ENCODE measurements at regions not wholly inside any gene's neighbourhood (a gene's known extent, or its start where the extent isn't known, plus 50 kb on each side); places are given as distances from the start of the nearest gene placed in this dataset.

GRCh38 chr3:71956716-71957115, 171.8 kb upstream of the PROK2 start:
- no peak for DNase-seq (ENCODE audit: low spot score)
- no peaks in the 10 kb centered on the region for H3K36me3 ChIP-seq (ENCODE audit: insufficient read depth, low read length, poor library complexity, severe bottlenecking)
- H3K4me1 ChIP-seq (ENCODE audit: insufficient read depth, low read length, poor library complexity, severe bottlenecking): no peaks in the 10 kb centered on the region
- H3K4me3 ChIP-seq (ENCODE audit: low read depth, low read length, poor library complexity, severe bottlenecking): no peak overlapping the region
- H3K27ac ChIP-seq (ENCODE audit: low read depth, low read length, poor library complexity, severe bottlenecking): no peak overlapping the region
- no peaks in the 10 kb centered on the region for H3K9me3 ChIP-seq (ENCODE audit: low read depth, low read length, poor library complexity, severe bottlenecking)
- H3K27me3 ChIP-seq (replicated peaks; ENCODE audit: insufficient read depth, low read depth, low read length, poor library complexity): no peaks in the 10 kb centered on the region
- no TSS peak for BruUV-seq (replicated peaks)
- TF ChIP-seq EZH2 (IDR thresholded peaks at IDR 0.05; ENCODE audit: borderline replicate concordance, low read depth, low read length, poor library complexity, severe bottlenecking): no peak
- TF ChIP-seq, protein P1, sequence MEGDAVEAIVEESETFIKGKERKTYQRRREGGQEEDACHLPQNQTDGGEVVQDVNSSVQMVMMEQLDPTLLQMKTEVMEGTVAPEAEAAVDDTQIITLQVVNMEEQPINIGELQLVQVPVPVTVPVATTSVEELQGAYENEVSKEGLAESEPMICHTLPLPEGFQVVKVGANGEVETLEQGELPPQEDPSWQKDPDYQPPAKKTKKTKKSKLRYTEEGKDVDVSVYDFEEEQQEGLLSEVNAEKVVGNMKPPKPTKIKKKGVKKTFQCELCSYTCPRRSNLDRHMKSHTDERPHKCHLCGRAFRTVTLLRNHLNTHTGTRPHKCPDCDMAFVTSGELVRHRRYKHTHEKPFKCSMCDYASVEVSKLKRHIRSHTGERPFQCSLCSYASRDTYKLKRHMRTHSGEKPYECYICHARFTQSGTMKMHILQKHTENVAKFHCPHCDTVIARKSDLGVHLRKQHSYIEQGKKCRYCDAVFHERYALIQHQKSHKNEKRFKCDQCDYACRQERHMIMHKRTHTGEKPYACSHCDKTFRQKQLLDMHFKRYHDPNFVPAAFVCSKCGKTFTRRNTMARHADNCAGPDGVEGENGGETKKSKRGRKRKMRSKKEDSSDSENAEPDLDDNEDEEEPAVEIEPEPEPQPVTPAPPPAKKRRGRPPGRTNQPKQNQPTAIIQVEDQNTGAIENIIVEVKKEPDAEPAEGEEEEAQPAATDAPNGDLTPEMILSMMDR (conservative IDR thresholded peaks at IDR 0.05; ENCODE audit: low read depth, low read length): no peak
- CTCF ChIA-PET: no interaction called here
- intact Hi-C loops (cut with micrococcal nuclease; ENCODE audit: unreplicated experiment): no loop called here
- POLR2A ChIA-PET (ENCODE audit: low non-redundant PET): no interaction called here

- no peak overlapping the region for H3K4me3 ChIP-seq (ENCODE audit: low read depth, low read length, poor library complexity, severe bottlenecking)
- intact Hi-C loops (cut with micrococcal nuclease; ENCODE audit: unreplicated experiment): no loop called here
- H3K36me3 ChIP-seq (ENCODE audit: insufficient read depth, low read length, poor library complexity, severe bottlenecking): no peaks in the 10 kb centered on the region
- H3K27me3 ChIP-seq (replicated peaks; ENCODE audit: insufficient read depth, low read depth, low read length, poor library complexity): no peaks in the 10 kb centered on the region
- BruUV-seq (replicated peaks): no TSS peak
- POLR2A ChIA-PET (ENCODE audit: low non-redundant PET): interaction anchor here (0.7 kb wide), 1 partner anchor 114 kb away, joined by 4 read pairs; no protein-coding TSS in a partner anchor
- H3K4me1 ChIP-seq (ENCODE audit: insufficient read depth, low read length, poor library complexity, severe bottlenecking): no peaks in the 10 kb centered on the region
- no peak for DNase-seq (ENCODE audit: low spot score)
- H3K27ac ChIP-seq (ENCODE audit: low read depth, low read length, poor library complexity, severe bottlenecking): no peak overlapping the region
- CTCF ChIA-PET: interaction anchor here (0.7 kb wide), 1 partner anchor 765 kb away, joined by 3 read pairs; no protein-coding TSS in a partner anchor
- no peak for TF ChIP-seq EZH2 (IDR thresholded peaks at IDR 0.05; ENCODE audit: borderline replicate concordance, low read depth, low read length, poor library complexity, severe bottlenecking)
- TF ChIP-seq, protein P1 (conservative IDR thresholded peaks at IDR 0.05; ENCODE audit: low read depth, low read length): no peak
- H3K9me3 ChIP-seq (ENCODE audit: low read depth, low read length, poor library complexity, severe bottlenecking): no peaks in the 10 kb centered on the region
These were observed 171.1 kb upstream of the PROK2 start for GRCh38 chr3:71956069-71956340.

GRCh38 chr3:71955240-71956068, 170.5 kb upstream of the PROK2 start:
- Histone ChIP-seq H3K27me3 (replicated peaks; ENCODE audit: insufficient read depth, low read depth, low read length, poor library complexity) (no peaks in the 10 kb centered on the region), H3K9me3 (ENCODE audit: low read depth, low read length, poor library complexity, severe bottlenecking) (no peaks in the 10 kb centered on the region), H3K4me3 (ENCODE audit: low read depth, low read length, poor library complexity, severe bottlenecking) (no peak overlapping the region), H3K36me3 (ENCODE audit: insufficient read depth, low read length, poor library complexity, severe bottlenecking) (no peaks in the 10 kb centered on the region), H3K27ac (ENCODE audit: low read depth, low read length, poor library complexity, severe bottlenecking) (no peak overlapping the region), H3K4me1 (ENCODE audit: insufficient read depth, low read length, poor library complexity, severe bottlenecking) (no peaks in the 10 kb centered on the region)
- peak; percentile 82 for DNase-seq (ENCODE audit: low spot score)
- BruUV-seq (replicated peaks): no TSS peak
- intact Hi-C loops (cut with micrococcal nuclease; ENCODE audit: unreplicated experiment): loop anchor here (2.0 kb wide), 1 partner anchor 865 kb away; no protein-coding TSS in a partner anchor
- CTCF ChIA-PET: interaction anchor here (0.7 kb wide), 1 partner anchor 765 kb away, joined by 3 read pairs; no protein-coding TSS in a partner anchor
- POLR2A ChIA-PET (ENCODE audit: low non-redundant PET): interaction anchor here (0.7 kb wide), 1 partner anchor 115 kb away, joined by 4 read pairs; no protein-coding TSS in a partner anchor
- no peak for TF ChIP-seq EZH2 (IDR thresholded peaks at IDR 0.05; ENCODE audit: borderline replicate concordance, low read depth, low read length, poor library complexity, severe bottlenecking)
- TF ChIP-seq, protein P1 (conservative IDR thresholded peaks at IDR 0.05; ENCODE audit: low read depth, low read length): peak; percentile 61
